HG02588 (cell line): ENCODE measurements at regions not wholly inside any gene's neighbourhood (a gene's known extent, or its start where the extent isn't known, plus 50 kb on each side); places are given as distances from the start of the nearest gene placed in this dataset.

ENCODE experiments used
- ATAC-seq: cut with Tn5 transposase; IDR thresholded peaks from one replicate; pipeline ENCODE4 v1.9.1; 2021; ENCODE audit warnings: mild to moderate bottlenecking, moderate library complexity; ENCODE audit not compliant: unreplicated experiment

DNA sequence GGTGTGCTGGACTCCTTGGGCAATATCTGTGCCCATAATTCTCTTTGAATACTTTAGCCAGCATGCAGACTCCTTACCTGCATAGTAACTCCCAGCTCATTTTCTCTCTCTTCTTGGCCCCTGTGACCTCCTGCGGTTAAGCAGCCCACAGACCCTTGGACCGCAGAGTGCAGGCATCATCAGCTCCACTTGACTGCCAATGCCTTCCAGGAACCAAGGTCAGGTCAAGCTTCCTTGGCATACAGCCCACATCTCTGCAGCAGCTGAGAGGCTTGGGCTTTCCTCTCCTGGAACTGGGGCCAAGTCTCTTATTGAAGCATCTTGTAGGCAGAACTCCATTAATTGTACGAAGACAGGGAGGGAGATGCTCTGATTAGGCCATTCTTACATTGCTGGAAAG, 130.1 kb upstream of the PIEZO2 start:
- ATAC-seq, result no peak

DNA sequence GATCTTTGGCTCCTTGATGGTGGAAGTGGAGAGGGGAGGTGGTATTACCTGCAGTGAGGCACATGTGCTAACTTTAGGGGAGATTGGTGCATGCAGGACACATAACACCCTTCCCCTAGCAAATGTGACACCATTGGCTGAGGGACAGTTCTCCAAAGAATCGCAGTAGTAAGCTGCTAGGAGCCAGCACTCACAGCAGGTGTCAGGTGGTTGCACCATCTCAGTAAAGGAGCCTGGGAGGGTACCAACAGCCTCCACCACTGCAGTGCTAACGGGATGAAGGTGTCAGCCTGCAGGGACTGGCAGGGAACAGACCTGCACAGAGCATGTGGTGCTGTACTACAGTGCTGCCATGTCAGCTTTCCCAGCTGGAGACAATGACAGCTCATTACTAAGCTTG, 127.3 kb upstream of the PIEZO2 start:
- no peak for ATAC-seq

DNA sequence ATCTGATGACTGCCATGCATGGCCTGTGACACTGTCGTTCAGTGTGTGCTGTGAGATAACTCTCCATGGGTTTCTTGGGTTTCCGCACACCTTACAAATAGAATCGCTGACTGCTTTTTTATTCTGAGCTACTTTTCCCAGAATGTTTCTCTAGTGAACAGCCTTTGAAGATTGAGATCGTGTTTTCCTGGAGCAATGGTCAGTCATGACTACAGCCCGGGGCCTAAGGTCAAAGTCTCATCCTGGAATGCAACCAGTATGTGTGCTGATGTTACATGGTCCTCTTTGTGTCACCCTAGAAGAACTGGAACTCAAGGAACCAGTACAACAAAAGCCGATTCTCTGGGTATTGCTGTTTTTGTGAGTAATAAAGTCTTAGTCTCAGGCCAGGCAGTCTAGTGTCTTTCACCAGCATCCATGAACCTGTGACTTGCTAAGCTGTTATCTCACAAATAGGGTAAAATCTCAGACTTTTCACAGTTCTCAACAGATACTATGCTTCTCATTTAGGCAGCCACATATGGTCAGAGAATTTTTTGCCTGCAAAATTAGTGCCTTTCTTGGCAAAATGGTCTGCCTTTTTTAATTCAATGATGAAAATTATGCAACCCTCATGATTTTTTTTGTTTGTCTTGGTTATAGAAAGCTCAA, 124.9 kb upstream of the PIEZO2 start:
- ATAC-seq, result no peak

DNA sequence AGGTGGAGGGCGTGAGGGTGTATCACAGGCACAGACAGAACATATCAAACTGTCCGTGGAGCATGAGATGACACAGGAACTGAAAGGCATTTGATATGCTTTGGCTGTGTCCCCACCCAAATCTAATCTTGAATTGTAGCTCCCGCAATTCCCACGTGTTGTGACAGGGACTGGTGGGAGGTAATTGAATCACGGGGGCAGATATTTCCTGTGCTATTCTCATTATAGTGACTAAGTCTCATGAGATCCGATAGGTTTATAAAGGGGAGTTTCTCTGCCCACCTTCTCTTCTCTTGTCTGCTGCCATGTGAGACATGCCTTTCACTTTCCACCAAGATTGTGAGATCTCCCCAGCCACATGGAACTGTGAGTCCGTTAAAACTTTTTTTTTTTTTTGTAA, 123.1 kb upstream of the PIEZO2 start:
- ATAC-seq, result no peak

GRCh38 chr18:11271954-11272353, 122.6 kb upstream of the PIEZO2 start:
- no peak for ATAC-seq

DNA sequence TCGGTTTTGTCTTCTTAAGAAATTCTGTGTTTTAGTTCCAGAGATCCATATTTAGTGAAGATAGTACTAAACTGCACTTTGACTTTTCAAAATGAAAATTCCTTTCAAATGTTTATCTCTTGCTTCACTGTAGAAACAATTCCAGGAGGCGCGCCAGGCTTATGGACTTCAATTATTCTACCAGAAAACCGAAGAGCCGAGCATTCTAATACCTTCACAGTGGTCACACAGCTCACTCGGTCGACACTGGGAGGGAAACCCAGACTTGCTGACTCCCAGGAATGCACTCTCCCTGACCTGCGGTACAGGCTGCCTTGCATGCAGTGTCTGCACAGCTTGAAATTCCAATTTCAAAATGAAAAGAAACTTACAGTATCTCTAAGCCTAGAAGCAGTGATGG, 119.9 kb upstream of the PIEZO2 start:
- no peak for ATAC-seq

- ATAC-seq, result no peak
These were observed 119.4 kb upstream of the PIEZO2 start for GRCh38 chr18:11268741-11269233.

GRCh38 chr18:11268153-11268552, 118.8 kb upstream of the PIEZO2 start:
- ATAC-seq, result no peak

GRCh38 chr18:11266781-11267480, 117.6 kb upstream of the PIEZO2 start:
- ATAC-seq, result no peak

GRCh38 chr18:11261486-11261885, 112.1 kb upstream of the PIEZO2 start:
- ATAC-seq, result no peak

DNA sequence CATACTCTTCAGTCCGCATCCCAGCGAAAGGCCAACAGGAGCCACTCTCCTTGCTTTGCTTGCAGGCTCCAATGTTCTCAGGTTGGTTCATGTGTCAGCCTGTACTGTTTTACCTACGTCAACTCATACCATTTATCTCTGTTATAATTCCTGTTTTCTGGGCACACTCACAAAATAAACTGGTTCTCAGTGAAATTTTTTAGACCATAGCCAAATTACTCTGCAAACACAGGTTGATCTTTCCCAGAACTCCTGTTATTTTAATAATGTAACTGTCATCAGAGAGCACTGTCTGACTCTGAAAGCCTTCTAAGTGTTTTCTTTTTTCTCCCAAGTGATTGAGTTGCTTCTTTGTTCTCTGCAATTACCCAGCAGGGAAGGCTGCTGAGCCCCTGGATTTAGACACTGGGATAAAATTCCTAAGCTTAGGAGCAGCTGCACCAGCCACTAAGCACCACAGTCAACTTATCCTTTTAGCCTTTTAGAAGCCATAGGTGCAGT, 111.6 kb upstream of the PIEZO2 start:
- no peak for ATAC-seq

DNA sequence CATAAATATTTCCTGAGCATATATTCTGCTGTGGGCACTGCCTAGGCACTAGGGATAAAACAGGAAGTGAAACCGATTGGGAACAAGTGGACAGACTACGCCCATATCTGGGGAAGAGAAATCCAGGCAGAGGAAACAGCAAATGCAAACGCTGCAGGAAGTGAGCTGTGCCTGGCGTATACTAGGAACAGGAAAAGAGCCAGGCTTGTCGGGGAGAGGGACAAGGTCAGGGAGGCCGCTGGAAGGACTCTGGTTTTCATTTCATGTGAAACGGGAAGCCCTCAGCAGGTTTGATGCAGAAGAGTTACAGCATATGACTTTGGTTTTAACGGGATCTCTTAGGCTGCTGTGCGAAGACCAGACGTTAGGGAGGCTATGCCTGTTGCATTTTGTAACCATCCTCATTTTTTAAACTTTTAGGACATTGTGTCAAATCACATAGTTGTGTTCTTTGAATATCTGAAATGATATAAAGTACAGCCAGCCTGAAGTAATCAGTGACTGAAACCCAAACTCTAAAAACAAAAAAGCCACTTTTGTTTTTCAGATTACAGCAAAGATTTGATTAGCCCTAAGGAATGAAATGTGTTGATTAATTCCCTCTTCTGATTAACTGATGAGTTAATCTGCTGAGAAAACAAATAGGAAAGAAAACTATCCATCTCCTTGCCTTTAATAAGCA, 110.2 kb upstream of the PIEZO2 start:
- no peak for ATAC-seq

GRCh38 chr18:11258039-11258610, 108.8 kb upstream of the PIEZO2 start:
- no peak for ATAC-seq

- ATAC-seq, result no peak
These were observed 106.9 kb upstream of the PIEZO2 start for GRCh38 chr18:11256251-11256650.

DNA sequence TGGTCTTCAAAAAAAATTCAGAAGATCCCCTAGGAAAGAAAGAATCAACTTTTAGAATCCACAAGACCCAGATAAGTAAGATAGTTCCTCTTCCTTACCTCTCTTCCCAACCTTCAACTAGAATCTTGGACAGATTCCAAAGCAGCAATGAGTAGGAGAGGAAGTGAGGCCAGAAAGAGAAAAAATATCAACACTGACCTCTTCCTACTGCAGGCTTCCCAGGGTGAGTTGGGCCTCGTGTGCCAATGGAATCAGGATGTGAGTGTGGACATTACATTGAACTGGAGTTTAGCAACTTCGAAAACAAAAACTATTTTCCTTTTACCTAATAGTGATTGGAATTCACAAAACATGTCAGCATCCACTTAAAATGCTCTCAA, 102.5 kb upstream of the PIEZO2 start:
- no peak for ATAC-seq

- ATAC-seq, result no peak
These were observed 102.0 kb upstream of the PIEZO2 start for GRCh38 chr18:11251229-11251890.

- ATAC-seq, result no peak
These were observed 100.0 kb upstream of the PIEZO2 start for GRCh38 chr18:11249391-11249790.

DNA sequence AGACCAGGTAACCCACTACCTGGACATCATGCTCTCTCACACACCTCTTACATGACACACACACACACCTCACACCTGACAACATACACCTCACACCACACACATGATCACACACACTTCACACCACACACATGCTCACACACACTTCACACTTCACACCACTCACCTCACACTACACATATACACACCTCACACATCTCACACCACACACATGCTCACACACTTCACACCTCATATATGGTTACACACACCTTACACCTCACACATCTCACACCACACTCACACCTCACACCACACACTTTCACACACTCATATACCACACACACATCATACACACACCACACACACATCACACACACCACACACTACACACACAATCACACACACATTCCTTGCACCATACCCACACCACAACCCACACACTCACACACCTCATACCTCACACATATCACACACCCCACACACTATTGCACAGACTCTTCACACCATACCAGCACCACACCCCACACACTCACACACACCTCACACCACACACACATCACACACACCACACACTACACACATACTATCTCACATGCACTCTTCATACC, 98.1 kb upstream of the PIEZO2 start:
- ATAC-seq, result no peak

DNA sequence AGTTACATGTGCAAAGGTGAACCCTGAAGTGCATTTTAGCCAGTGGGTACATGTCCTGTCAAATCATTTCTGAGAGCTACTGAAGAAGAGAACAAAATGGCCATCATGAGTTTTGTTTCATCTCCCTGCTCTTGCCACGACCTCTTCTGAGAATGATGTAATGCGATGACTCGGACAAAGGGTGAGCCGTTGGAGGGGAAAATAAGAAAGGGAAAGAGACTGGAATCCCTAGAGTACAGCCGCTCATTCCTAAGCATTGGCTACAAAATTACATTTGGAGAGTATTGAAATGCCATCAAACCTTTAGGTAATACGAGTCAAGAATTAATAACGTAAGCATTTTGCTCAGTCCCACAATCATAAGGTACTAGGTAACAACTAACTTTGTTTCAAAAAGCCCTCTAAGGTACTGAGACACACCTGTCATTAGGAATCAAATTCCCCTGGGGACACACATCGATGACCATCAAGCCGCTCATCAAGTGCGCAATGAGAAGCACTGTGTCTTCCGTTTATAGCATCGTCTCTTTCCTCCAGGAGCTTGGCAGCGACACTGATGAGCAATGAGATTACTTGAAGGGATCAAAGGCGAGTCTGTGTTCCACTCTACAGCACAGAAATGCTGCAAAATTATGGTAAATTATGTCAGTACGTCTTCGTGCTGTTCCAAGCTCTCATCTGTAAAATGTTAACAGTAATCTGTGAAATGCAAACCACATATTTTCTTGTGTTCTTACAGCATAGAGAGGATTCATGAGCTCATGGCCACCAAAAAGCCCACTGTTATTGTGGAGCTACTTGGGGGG, 97.3 kb upstream of the PIEZO2 start:
- ATAC-seq, result no peak

DNA sequence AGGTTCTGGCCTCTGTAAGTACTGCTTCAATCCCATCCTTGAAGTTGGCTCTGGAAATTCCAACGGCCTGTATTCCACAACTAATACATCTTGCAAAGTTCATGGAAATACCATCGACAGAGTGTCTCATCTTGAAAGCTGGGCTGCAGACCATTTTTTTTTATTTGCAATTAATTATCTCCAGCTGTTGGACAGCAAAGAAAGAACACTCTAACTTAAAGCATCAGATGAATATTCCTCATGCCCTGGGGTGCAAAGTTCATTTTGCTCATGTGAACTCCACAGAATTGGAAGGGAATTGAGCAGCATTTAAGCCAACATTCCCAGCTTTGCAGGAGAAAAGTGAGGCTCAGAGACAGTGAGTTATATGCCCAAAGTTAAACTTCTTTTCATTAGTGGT, 96.5 kb upstream of the PIEZO2 start:
- ATAC-seq, result no peak
